ENCODE measurements at regions not wholly inside any gene's neighbourhood (a gene's known extent, or its start where the extent isn't known, plus 50 kb on each side); places are given as distances from the start of the nearest gene placed in this dataset.
"Not testable (repeated sequence)": the region's sequence is repeated elsewhere in the genome, so short reads cannot be mapped to it uniquely, and the experiment has no call there.

GRCh38 chr7:122248472-122248871 lies 56.1 kb downstream of the FEZF1 start:
- no peak for TF ChIP-seq CTCF (conservative IDR thresholded peaks at IDR 0.05; ENCODE audit: low read length)
- no peak overlapping the region for H3K4me3 ChIP-seq (ENCODE audit: low read length)
- no peak for DNase-seq (ENCODE audit: low read depth)

GRCh38 chr7:122238729-122239128 lies 65.8 kb downstream of the FEZF1 start:
- not testable (repeated sequence) for DNase-seq (ENCODE audit: low read depth); H3K4me3 ChIP-seq (ENCODE audit: low read length)

GRCh38 chr7:122238297-122238696 lies 66.3 kb downstream of the FEZF1 start:
- DNase-seq (ENCODE audit: low read depth); H3K4me3 ChIP-seq (ENCODE audit: low read length): not testable (repeated sequence)

GRCh38 chr7:122225874-122226273 lies 78.7 kb downstream of the FEZF1 start:
- DNase-seq (ENCODE audit: low read depth): no peak
- TF ChIP-seq CTCF (conservative IDR thresholded peaks at IDR 0.05; ENCODE audit: low read length): no peak
- H3K4me3 ChIP-seq (ENCODE audit: low read length): no peak overlapping the region

GRCh38 chr7:122219253-122219865 lies 75.3 kb upstream of the AASS start:
- peak; percentile 11 for DNase-seq (ENCODE audit: low read depth)
- peak; percentile 81 for TF ChIP-seq CTCF (conservative IDR thresholded peaks at IDR 0.05; ENCODE audit: low read length)
- no peak overlapping the region for H3K4me3 ChIP-seq (ENCODE audit: low read length)

- TF ChIP-seq CTCF (conservative IDR thresholded peaks at IDR 0.05; ENCODE audit: low read length): no peak
- H3K4me3 ChIP-seq (ENCODE audit: low read length): no peak overlapping the region
- DNase-seq (ENCODE audit: low read depth): peak; percentile 3
Measured at GRCh38 chr7:122217125-122217524, 73.1 kb upstream of the AASS start.

- no peak for TF ChIP-seq CTCF (conservative IDR thresholded peaks at IDR 0.05; ENCODE audit: low read length)
- no peak for DNase-seq (ENCODE audit: low read depth)
- H3K4me3 ChIP-seq (ENCODE audit: low read length): no peak overlapping the region
Measured at GRCh38 chr7:122212754-122213153, 68.7 kb upstream of the AASS start.

- no peak overlapping the region for H3K4me3 ChIP-seq (ENCODE audit: low read length)
- TF ChIP-seq CTCF (conservative IDR thresholded peaks at IDR 0.05; ENCODE audit: low read length): no peak
- no peak for DNase-seq (ENCODE audit: low read depth)
Measured at GRCh38 chr7:122211362-122211761, 67.3 kb upstream of the AASS start.
